Gastrocnemius medialis (tissue), 4 donors: ENCODE measurements at regions not wholly inside any gene's neighbourhood (a gene's known extent, or its start where the extent isn't known, plus 50 kb on each side); places are given as distances from the start of the nearest gene placed in this dataset.

Source experiments
- ATAC-seq, 2 donors: fragments of 150-250 bp; one replicate each; pipeline ENCODE4 v1.9.1; 2016
- DNase-seq, 2 donors: peaks; one replicate each; pipeline ENCODE4 v3.0.0-alpha.2; 2019
- H3K27ac ChIP-seq, 4 donors: fragments of 200-600 bp; sonication (generic); 1 replicate in 1 of 4; 2 replicates in 3 of 4; pipeline ENCODE4 v1.5.1; 2016 to 2018; ENCODE audit warnings: mild to moderate bottlenecking in 2 of 4, moderate library complexity in 1 of 4
- H3K27me3 ChIP-seq, 3 donors: fragments of 200-600 bp; sonication (generic) in 2 of 3; 1 replicate in 1 of 3; 2 replicates in 2 of 3; pipeline versions ENCODE4 v1.5.1 to v1.6.0; 2016 to 2019; ENCODE audit warnings: mild to moderate bottlenecking in 1 of 3, moderate library complexity in 1 of 3
- H3K36me3 ChIP-seq, 2 donors: fragments of 200-600 bp; sonication (generic) in 1 of 2; one replicate each; pipeline ENCODE4 v1.5.1; 2017 to 2018
- H3K4me1 ChIP-seq, 2 donors: fragments of 200-600 bp; sonication (generic) in 1 of 2; one replicate each; pipeline ENCODE4 v1.5.1; 2016 to 2017; ENCODE audit warnings: mild to moderate bottlenecking in 2 of 2
- H3K4me3 ChIP-seq, 4 donors: fragments of 200-600 bp; sonication (generic) in 3 of 4; 1 replicate in 1 of 4; 2 replicates in 3 of 4; pipeline ENCODE4 v1.5.1; 2016 to 2019; ENCODE audit warnings: mild to moderate bottlenecking in 2 of 4
- H3K9me3 ChIP-seq, 3 donors: fragments of 200-600 bp; sonication (generic) in 2 of 3; 1 replicate in 1 of 3; 2 replicates in 2 of 3; pipeline ENCODE4 v1.5.1; 2016 to 2019
- POLR2A ChIP-seq, 2 donors: fragments of 450-650 bp; IDR thresholded peaks; one replicate each; pipeline ENCODE4 v1.6.1; 2017; ENCODE audit warnings: antibody characterized with exemption in 2 of 2, mild to moderate bottlenecking in 2 of 2, moderate library complexity in 2 of 2
- in situ Hi-C, 4 donors: fragments of 200-750 bp; cut with MboI; loops; one replicate each; pipeline versions ENCODE4 v1.15.0 to v1.8.0; 2017; ENCODE audit warnings: low sequenced_read_pairs in 4 of 4
- intact Hi-C: fragments of 100-400 bp; cut with DNase I; formaldehyde crosslinking; loops from one replicate; pipeline ENCODE4 v1.15.1; 2023; ENCODE audit warnings: low total_unique reads
- TF ChIP-seq, protein P1 (sequence below), 5 experiments: fragments of 450-650 bp in 3 of 5; fragments of 200-600 bp in 2 of 5; sonication (generic) in 2 of 5; IDR thresholded peaks in 4 of 5; conservative IDR thresholded peaks in 1 of 5; 1 replicate in 4 of 5; 2 replicates in 1 of 5; pipeline ENCODE4 v1.5.1; 2016 to 2019; ENCODE audit warnings: antibody characterized with exemption in 5 of 5, mild to moderate bottlenecking in 3 of 5, moderate library complexity in 3 of 5

DNA sequence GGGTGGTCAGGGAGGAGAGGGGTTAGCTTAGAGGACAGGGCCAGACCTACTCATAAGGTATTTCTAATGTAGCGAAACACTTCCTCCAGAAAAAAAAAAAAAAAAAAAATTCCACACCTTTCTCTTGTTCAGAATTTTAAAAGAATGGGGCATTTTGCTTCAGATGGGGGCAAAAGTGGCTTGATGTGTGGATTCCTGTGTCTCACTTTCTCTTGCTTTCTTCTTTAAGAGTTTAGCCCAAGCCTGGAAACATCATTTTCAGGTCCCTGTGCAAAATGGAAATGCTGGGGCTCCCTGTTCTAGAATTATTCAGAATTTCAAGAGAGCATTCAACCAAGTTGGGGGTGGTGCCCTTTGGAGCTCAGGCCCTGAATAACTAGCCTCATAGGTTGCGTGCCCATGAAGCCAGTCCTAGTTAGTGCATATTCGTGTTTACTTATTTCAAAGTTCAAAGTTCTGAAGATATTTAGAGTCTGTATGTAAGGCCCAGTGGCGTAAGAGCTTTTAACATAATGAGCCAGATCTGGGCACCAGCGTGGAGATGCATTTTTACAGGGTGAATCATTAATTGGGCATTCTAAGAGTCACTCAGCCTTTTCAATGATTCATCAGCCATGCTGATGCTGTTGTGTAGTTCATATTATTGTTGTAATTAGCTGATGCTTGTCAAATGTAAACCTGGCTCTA, 104.5 kb downstream of the RPLP1 start:
- in situ Hi-C loops = no loop called here
- intact Hi-C loops = no loop called here
- TF ChIP-seq, protein P1, sequence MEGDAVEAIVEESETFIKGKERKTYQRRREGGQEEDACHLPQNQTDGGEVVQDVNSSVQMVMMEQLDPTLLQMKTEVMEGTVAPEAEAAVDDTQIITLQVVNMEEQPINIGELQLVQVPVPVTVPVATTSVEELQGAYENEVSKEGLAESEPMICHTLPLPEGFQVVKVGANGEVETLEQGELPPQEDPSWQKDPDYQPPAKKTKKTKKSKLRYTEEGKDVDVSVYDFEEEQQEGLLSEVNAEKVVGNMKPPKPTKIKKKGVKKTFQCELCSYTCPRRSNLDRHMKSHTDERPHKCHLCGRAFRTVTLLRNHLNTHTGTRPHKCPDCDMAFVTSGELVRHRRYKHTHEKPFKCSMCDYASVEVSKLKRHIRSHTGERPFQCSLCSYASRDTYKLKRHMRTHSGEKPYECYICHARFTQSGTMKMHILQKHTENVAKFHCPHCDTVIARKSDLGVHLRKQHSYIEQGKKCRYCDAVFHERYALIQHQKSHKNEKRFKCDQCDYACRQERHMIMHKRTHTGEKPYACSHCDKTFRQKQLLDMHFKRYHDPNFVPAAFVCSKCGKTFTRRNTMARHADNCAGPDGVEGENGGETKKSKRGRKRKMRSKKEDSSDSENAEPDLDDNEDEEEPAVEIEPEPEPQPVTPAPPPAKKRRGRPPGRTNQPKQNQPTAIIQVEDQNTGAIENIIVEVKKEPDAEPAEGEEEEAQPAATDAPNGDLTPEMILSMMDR (IDR thresholded peaks at IDR 0.05 in 4 of 5, conservative IDR thresholded peaks at IDR 0.05 in 1 of 5) = no peak
- no peak for TF ChIP-seq POLR2A (IDR thresholded peaks at IDR 0.05)

DNA sequence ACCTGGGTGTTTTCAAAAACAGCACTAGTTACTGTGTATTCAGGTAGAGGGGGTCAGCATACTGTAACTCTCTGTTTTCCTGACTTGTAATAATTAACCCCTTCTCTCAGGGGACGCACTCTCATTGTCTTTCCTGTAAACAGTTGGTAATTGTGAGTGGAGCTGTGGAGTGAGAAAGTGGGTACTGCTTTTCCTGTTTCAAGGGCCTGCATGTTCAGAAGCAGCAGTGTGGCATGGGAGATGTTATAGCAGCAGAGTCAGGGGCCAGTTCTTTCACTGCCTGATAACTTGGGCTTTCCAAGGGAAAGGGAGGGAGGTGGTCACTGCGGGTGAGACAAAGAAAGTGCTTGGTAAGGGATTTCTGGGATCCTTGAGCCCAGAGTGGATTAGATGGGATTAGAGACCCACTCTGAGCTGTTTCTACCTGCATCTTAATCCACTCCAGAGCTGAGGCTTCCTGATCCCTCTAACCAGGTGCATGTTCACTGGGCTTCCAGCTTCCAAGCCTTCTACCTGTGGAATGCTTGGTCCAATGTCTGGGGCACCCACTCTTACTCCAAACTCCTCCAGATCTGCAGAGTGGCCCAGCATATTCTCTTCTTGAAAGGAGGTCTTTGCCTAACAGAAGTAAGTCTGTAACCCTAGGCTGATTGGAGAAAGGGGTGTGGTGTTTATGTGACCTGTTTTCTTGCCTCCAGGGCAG, 105.2 kb downstream of the RPLP1 start:
- intact Hi-C loops = no loop called here
- H3K4me3 ChIP-seq = no peak overlapping the region
- no peaks in the 10 kb centered on the region for H3K27me3 ChIP-seq
- no peak overlapping the region for H3K27ac ChIP-seq
- no peaks in the 10 kb centered on the region for H3K4me1 ChIP-seq
- H3K9me3 ChIP-seq = no peaks in the 10 kb centered on the region
- ATAC-seq (no peak), DNase-seq (no peak)
- in situ Hi-C loops = no loop called here
- TF ChIP-seq, protein P1 (IDR thresholded peaks at IDR 0.05 in 4 of 5, conservative IDR thresholded peaks at IDR 0.05 in 1 of 5) = no peak
- TF ChIP-seq POLR2A (IDR thresholded peaks at IDR 0.05) = no peak
- no peaks in the 10 kb centered on the region for H3K36me3 ChIP-seq

More for the DNA sequence above, 104.5 kb downstream of the RPLP1 start:
- no peak overlapping the region for H3K27ac ChIP-seq
- H3K4me1 ChIP-seq = no peaks in the 10 kb centered on the region
- H3K9me3 ChIP-seq = no peaks in the 10 kb centered on the region
- H3K36me3 ChIP-seq = no peaks in the 10 kb centered on the region
- H3K4me3 ChIP-seq = no peak overlapping the region
- H3K27me3 ChIP-seq = no peaks in the 10 kb centered on the region
- ATAC-seq (no peak), DNase-seq (no peak)

DNA sequence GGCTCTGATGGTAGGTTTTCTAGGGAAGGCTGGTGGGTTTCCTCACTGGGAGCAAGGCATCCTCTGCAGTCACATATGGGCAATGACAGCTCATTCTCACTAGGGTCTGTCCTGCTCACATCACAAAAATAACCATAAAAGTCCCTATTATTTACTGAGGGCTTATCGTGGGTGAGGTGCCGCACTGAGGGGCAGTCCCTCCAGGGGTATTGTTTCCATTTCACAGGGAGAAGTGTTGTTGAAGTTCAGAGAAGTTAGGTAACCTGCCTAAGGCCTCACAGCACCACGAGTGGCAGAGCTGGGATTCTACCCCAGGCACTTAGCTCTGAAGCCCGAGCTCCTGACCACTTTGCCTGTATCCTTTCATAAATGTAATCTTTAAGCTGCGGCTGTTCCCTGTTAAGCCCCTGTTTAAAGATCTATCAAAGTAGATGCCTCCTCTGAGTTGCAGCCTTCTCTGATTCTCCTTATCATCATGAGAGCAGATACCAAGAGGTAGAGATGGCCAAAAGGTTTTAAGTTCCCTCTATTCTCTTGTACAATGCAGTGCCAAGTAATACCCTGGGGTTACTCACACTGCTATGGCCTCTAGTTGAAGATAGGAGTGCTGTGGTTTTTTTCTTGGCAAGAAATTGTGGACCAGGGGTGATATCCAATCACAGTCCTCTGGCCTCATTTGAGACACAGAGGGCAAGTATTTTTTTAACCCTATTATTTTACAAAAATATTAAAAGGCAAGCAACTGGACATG, 107.0 kb downstream of the RPLP1 start:
- Histone ChIP-seq H3K9me3 (no peaks in the 10 kb centered on the region), H3K36me3 (no peaks in the 10 kb centered on the region), H3K27ac (no peak overlapping the region), H3K4me3 (no peak overlapping the region), H3K4me1 (no peaks in the 10 kb centered on the region), H3K27me3 (no peaks in the 10 kb centered on the region)
- intact Hi-C loops = no loop called here
- TF ChIP-seq, protein P1 (IDR thresholded peaks at IDR 0.05 in 4 of 5, conservative IDR thresholded peaks at IDR 0.05 in 1 of 5) = no peak
- TF ChIP-seq POLR2A (IDR thresholded peaks at IDR 0.05) = no peak
- in situ Hi-C loops = no loop called here
- ATAC-seq = no peak
- no peak for DNase-seq

DNA sequence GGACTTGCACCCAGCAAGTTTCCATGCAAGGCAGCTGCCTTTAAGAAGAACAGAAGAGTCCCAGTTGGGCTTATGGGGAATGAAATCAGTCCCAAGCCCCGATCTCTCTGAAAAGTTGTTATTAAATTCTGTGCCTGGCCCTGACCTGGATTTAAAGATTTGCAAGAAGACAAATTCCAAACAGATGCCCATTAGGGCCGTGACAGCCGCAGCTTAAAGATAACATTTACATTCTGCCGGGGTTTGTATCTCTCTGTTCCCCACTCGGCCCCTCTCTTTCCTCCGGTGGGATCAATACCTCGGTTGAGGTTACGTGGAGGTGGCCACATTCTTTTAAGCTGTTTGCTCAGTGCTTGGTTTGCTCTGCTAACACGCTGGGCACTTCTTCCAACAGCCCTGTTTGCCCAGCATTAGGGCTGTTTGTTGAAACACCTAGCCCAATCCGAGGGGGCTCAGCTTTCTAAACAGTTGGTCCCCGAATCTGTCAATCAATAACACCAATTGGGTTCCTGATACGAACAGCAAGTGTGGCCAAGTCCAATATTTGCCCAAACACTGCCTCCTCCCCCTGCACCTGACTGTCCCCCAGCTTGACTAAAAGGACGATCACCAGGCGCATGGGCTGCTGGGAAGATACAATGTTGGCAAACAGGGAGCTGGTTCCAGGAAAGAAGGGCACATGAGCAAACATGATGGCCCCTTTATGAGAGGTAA, 108.6 kb downstream of the RPLP1 start:
- TF ChIP-seq, protein P1 (IDR thresholded peaks at IDR 0.05 in 4 of 5, conservative IDR thresholded peaks at IDR 0.05 in 1 of 5) = no peak
- TF ChIP-seq POLR2A (IDR thresholded peaks at IDR 0.05) = no peak
- H3K27me3 ChIP-seq = no peaks in the 10 kb centered on the region
- H3K9me3 ChIP-seq = no peaks in the 10 kb centered on the region
- intact Hi-C loops = no loop called here
- no peaks in the 10 kb centered on the region for H3K36me3 ChIP-seq
- in situ Hi-C loops = no loop called here
- H3K4me1 ChIP-seq = no peaks in the 10 kb centered on the region
- DNase-seq = no peak
- no peak overlapping the region for H3K27ac ChIP-seq
- no peak overlapping the region for H3K4me3 ChIP-seq
- no peak for ATAC-seq
